ENCODE measurements at regions not wholly inside any gene's neighbourhood (a gene's known extent, or its start where the extent isn't known, plus 50 kb on each side); places are given as distances from the start of the nearest gene placed in this dataset.

DNA sequence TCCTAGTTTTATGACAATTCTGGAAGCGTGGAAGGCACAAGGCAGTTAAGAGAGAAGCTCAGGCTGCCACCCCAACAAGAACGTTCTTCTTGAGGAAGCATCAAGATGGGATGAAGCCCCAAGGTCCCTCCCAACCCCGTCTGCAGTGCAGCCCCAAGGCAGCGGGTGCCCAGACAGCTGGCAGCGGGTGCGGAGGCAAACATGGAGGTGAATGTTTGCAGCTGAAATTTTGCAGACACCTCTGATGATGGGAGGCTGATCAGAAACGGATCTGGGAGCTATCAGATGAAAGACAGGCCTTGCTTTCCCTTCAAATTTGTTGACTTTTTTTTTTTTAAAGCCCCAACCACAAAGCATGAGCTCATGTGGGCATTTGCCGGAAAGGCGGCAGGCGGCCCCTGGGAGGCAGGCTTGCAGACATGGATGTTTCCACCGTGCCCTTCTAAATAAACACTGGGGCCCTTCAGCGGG, 230.7 kb upstream of the RTL1 start:
- no peak for DNase-seq (ENCODE audit: low read depth, low spot score)
- no peak overlapping the region for H3K4me3 ChIP-seq (ENCODE audit: low read length)

DNA sequence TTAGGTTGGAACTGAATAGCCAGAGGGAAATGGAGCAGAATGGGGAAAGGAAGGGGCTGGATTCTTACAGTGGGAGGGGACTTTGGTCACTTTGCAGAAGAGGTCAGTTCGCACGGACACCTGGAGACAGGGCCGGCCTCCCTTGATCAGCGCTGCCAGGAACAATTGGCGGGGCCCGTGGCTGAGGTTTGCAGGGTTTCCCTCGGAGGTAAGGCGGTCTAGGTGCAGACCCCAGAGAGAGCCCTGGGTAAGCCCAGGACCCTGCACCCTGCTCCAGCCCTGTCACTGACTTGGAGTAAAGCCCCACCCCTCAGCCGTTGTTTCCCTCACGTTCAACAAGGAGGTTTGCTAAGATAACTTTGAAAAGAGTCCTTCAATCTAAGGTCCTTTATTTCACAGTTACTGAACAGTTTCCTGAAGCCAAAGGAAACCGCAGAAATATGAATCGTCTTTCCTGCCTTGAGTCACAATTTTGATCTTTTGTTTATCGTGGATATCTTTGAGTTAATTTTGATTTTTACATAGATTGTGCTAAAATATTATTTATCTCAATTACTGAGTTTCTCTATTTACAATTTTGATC, 231.4 kb upstream of the RTL1 start:
- peak; percentile 49 for DNase-seq (ENCODE audit: low read depth, low spot score)
- no peak overlapping the region for H3K4me3 ChIP-seq (ENCODE audit: low read length)

DNA sequence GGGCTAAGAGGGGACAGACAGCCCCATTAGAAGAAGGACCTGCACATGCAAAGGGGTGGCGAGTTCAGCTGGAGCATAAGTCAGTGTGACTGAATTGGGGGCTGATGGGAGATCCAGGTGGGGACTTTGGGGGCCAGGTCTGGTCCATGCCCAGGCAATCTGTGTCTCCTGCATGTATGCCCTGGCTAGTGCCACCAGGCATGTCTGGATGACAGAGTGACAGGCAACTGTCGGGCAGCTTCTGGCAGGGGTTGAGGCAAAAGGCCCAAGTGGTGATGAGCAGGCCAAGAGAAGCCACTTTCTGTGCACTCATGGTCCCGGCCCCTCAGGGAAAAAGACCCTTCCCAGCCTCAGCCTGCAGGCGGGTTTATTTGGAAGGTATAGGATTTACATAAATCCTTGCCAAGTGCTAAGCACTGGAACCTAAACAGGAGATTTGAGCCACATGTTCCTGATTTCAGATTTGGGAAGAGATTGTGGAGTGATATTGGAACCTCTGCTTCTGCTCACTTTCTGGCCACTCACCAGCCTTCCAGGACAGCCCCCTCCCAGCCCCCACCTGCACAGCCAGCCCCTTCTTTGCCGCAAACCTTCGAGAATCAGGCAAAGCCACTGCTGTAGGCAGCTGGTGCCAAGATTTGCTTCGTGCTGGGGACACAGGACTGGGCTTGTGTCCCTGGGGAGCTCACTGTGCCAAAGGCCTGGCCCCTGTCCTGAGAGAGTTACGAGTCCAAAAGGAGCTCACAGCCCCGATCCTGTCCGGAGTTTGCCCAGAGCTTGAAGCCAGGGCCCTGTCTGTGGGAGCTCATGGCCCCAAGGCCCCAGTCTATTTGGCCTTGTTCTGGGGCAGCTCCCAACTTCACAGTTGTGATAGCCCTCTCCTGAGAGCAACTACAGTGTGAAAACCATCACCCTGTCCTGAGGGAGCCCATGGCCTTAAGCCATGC, 232.5 kb upstream of the RTL1 start:
- no peak overlapping the region for H3K4me3 ChIP-seq (ENCODE audit: low read length)
- DNase-seq (ENCODE audit: low read depth, low spot score) = no peak

DNA sequence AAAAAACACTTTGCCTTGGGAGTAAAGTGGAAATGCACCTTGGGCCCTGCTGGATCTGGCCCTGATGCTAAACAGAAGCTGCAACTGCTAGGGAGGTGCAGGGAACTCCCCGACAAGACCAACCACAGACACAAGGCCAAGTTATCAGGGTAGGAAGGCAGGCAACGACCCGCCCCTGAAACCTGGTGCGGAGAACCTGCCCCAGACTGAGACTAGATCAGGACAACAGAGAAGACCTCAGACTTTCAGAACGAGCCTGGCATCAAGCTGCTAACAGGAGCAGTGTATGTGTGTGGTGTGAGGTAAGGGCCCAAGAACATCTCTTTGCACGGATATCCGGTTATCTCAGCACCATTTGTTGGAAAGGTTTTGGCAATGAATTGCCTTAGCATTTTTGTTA, 233.7 kb upstream of the RTL1 start:
- no peak for DNase-seq (ENCODE audit: low read depth, low spot score)
- no peak overlapping the region for H3K4me3 ChIP-seq (ENCODE audit: low read length)

DNA sequence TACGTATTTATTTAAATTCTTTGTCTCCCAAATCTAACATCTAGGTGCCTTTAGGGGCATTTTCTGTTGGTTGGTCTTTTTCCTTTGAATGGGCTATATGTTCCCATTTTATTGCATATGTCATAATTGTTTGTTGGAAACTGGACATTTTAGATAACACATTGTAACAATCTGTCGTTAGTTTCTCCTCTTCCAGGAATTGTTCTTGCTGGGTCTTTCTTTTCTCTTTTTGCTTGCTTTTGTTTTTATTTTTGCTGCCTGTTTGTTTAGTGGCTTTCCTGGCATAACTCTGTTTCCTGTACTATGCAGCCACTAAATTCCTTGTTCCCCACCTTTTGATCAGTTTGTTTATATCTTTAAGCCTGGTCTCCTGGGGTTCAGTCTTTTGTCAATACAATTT, 244.3 kb upstream of the RTL1 start:
- H3K4me3 ChIP-seq (ENCODE audit: low read length) = no peak overlapping the region
- no peak for DNase-seq (ENCODE audit: low read depth, low spot score)

DNA sequence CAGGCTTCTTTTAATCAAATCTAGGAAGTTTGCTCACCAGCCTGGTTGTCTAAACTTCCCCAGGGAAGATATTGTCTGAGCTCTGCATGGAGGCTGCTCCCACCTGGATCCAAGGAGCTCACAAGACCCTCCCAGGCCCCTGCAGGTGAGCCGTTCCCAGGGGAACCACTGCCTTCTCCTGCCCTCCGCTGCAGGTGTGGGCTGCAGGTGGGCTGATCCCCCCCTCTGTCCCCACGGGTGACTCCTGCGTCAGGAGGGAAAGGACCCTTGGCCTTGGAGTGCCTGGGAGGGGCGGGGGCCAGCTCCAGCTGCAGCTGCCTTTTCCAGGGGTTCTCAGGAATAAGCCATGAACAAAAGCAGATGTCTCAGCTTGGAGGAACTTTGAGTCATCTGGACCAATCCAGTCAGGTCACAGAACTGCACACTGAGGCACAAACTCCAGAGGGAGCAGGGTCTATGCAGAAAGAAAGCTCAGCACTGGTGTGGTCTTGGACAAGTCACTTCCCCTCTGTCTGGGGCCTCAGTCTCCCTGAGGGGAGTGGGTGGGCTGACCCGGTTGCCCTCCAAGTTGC, 246.6 kb upstream of the RTL1 start:
- DNase-seq (ENCODE audit: low read depth, low spot score) = no peak
- no peak overlapping the region for H3K4me3 ChIP-seq (ENCODE audit: low read length)

DNA sequence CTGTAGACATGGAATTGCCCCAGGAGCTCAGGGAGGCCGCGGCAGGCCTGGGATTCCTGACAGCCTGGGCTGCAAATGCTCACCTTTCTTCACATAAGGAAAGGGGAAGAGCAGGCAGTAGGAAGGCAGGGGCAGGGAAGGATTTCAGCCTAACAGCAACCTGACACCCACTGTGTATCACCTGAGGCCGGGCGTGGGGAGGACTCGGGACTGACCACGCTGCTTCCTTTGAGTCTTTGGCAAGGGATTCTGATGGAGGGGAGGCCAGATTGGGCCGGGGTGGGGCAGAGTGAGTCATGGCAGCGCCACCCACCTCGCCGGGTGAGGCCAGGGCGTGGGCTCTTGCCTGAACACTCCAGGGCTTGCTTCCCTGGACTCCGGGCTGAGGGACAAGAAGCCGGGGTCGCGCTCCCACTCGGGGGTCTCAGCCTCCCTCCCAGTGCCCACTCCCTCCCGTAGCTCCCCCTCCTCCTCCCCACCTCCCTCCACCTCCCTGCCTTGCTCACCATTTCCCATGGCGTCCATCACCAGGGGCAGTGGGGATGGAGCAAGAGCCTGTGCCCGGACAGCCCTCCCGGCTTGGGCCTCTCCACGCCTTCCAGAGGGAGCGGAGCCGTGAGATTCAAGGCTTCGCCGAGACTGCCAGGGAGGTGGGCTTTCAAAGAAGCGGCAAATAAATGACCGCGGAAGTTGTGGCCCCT, 247.9 kb upstream of the RTL1 start:
- no peak overlapping the region for H3K4me3 ChIP-seq (ENCODE audit: low read length)
- no peak for DNase-seq (ENCODE audit: low read depth, low spot score)

DNA sequence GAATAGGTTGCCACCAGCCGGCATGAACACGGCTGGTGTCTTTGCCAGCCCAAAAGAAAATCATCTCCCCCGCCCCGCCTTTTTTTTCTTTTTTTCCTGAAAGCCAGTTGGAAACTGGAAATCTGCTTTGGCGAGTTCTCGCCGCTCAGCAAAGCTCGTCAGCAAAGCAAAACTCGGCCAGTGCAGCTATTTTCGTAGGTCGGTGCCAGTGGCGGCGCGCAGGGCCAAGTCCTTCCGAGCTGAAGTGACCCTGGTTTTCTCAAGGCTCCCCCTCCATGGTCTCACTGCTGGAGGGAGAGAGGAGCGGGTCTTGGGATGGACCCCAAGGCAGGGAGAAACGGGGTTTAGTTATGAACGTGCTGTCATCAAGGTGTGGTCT, 248.4 kb upstream of the RTL1 start:
- no peak for DNase-seq (ENCODE audit: low read depth, low spot score)
- H3K4me3 ChIP-seq (ENCODE audit: low read length) = no peak overlapping the region

DNA sequence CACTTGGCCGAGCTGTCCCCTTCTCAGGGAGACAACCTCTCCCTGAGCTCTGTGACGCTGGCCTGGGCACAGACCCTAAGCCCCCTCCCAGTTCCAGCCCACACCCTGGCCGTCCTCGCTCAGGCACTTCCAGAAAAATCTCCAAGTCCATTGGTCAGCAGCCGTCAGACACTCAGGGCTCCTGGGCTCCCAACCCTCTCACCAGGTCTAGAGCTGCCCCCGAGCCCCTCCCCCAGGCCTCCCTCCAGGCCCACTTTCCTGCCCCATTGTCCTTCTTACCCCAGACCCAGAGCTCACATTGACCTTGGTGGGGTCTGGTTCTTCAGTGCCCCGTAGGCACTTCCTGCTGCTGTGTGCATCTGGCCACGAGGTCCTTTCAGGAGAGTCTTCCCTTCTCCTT, 249.3 kb upstream of the RTL1 start:
- no peak for DNase-seq (ENCODE audit: low read depth, low spot score)
- H3K4me3 ChIP-seq (ENCODE audit: low read length) = no peak overlapping the region

DNA sequence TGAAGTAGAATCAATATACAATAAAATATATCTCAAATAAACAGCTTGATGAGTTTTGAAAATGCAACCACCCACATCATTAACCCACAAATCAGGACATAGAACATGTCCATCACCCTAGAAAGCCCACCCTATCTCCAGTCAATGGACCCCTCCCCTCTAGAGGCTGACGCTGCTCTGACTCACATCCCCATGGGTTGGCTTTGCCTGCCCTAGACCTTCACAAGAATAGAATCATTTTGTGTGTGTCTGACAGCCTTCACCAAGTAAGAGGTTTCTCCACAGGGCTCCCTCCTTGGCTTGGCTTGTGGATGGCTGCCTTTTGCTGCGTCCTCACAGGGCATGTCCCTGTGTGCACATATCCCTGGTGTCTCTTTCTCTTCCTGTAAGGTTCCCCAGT, 250.2 kb upstream of the RTL1 start:
- DNase-seq (ENCODE audit: low read depth, low spot score) = no peak
- no peak overlapping the region for H3K4me3 ChIP-seq (ENCODE audit: low read length)

DNA sequence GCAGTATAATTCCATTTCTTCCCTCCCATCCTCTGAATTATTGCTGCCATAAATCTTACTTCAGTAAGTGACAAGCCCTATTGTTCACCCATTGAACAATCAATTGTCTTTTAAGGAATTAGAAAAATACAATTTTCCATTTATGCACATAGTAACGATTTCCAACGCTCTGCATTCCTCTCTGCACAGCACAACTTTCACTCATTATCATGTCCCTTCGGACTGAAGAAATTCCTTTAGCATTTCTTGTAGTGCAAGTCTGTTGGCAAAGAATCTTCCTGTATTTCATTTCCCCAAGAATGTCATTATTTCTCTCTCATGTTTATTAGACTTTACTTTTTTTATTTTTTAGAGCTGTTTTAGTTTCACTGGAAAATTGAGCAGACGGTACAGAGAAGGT, 252.1 kb upstream of the RTL1 start:
- no peak for DNase-seq (ENCODE audit: low read depth, low spot score)
- H3K4me3 ChIP-seq (ENCODE audit: low read length) = no peak overlapping the region

DNA sequence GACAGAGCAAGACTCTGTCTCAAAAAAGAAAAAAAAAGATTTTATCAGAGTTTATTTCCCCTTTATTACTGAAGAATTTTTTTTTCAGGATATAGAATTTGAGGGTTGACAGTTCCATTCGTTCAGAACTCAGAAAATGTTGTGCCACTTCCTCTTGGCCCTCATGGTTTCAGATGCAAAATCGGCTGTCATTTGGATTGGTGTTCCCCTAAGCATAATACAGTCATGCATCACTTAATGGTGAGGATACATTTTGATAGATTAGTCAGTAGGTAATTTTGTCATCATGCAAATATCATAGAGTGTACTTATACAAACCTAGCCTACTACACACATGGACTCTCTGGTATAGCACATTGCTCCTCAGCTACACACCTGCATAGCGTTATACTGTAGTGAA, 263.9 kb upstream of the RTL1 start:
- no peak overlapping the region for H3K4me3 ChIP-seq (ENCODE audit: low read length)
- DNase-seq (ENCODE audit: low read depth, low spot score) = no peak

DNA sequence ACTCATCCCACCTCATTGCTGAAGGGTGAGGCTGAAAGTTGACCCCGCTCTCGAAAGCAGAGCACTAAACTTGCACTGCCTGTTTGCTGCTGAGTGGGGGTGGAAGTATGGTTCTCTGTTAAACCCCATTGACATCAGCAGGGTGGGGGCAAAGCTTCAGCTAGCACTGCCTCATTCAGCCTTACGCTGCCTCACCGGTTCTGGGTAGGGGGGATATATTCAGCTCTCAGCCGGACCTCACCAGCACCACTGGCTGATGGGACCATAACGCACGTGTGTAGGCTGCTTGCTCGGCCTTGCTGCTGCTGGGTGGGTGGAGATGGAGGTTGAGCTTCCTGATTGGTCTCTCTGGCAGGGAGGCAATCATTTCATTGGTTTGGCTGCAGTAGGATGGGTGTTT, 265.7 kb upstream of the RTL1 start:
- no peak overlapping the region for H3K4me3 ChIP-seq (ENCODE audit: low read length)
- DNase-seq (ENCODE audit: low read depth, low spot score) = no peak

DNA sequence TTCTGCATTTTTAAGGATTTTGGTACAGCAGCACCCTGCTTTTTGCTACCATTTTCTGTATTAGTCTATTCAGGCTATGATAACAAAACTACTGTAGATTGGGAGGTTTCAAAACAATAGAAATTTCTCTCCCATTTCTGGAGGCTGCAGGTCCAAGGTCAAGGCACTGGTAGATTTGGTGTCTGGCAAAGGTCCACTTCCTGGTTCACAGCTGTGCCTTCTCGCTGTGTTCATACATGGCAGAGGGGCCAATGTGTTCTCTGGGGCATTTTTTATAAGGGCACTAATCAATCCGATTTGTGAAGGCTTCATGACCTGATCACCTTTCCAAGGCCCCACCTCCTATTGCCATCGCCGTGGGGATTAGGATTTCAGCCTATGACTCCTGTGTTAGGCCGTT, 268.1 kb upstream of the RTL1 start:
- DNase-seq (ENCODE audit: low read depth, low spot score) = no peak
- H3K4me3 ChIP-seq (ENCODE audit: low read length) = no peak overlapping the region

DNA sequence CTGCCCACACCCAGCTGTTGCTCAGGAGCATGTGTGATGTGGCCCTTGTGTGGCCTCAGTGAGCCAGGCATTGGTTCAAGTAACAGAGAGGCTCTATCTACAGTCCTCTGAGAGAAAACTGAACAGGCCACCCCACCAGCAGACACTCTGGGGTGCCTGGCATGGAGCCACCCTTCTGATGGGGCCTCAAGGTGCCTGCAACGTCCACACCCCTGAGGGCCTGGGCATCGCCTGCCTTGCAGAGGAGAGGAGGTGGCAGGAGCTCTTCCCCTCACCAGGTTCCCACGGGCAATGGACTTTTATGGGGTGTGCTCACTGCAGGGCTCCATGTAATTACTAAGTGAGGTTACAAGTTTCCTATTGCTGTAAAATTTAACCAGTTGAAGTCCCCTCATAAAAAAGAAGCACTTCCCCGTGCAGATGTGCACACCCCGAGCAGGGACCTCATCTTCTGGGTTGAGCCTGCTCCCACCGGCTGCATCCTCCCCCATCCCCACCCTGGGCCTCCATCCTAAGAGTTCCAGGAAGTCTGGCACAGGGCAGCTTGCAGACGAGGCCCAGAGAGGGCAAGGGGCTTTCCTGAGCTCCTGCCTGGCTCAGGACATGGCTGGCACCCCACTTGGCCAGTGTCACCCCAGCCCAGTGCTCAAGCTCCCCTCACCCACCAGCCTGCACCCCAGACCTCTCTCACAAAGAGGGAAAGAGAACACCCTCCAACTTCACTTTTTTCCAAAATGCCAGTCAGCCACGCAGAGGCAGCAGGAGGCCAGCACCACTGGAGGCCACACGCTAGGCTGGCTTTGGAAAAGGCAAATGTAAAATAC, 270.4 kb upstream of the RTL1 start:
- no peak for DNase-seq (ENCODE audit: low read depth, low spot score)

DNA sequence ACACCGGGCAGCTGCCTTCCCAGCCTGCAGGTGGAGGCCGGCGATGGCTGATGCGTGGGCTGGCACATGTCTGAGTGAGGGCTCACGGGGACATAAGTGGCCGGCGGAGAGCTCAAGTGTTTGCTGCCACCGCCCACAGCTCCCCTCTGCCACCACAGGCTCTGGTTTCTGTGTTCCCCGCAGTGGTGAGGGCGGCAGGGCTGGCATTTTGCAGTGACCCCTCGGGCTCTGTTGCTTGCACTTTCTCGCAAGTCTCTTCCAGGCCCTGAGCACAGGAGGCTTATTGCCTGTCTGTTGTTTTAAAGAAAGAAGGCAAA, 271.0 kb upstream of the RTL1 start:
- no peak overlapping the region for H3K4me3 ChIP-seq (ENCODE audit: low read length)
- DNase-seq (ENCODE audit: low read depth, low spot score) = no peak

More for the DNA sequence above, 270.4 kb upstream of the RTL1 start:
- no peak overlapping the region for H3K4me3 ChIP-seq (ENCODE audit: low read length)

DNA sequence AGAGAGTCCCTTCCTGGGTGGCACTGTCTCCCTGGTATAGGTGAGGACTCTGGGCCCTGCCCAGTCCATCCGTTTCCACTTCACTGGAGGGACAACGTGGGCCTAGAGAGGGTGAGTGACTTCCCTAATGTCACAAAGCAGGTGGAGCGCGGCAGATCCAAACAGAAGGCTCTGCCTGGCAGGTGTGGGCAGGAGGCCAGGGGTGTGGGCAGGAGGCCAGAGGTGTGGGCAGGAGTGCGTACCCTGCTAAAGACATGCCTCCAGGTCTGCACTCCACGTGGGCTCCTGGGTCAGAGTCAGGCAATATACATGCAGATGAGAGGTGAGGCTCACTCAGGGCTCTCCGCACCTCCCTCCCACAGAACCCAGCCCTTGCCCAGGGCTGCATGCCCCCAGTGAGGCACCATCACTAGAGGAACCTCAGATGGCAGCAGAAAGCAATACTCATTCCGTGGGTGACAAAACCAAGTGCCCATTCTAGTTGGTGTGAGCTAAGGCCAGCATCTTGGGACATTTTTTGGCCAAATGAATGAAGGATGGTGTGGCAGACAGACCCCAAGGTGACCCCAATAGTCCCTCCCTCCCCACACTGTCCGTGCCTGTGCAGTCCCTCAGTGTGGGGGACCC, 271.6 kb upstream of the RTL1 start:
- H3K4me3 ChIP-seq (ENCODE audit: low read length) = no peak overlapping the region
- DNase-seq (ENCODE audit: low read depth, low spot score) = no peak

DNA sequence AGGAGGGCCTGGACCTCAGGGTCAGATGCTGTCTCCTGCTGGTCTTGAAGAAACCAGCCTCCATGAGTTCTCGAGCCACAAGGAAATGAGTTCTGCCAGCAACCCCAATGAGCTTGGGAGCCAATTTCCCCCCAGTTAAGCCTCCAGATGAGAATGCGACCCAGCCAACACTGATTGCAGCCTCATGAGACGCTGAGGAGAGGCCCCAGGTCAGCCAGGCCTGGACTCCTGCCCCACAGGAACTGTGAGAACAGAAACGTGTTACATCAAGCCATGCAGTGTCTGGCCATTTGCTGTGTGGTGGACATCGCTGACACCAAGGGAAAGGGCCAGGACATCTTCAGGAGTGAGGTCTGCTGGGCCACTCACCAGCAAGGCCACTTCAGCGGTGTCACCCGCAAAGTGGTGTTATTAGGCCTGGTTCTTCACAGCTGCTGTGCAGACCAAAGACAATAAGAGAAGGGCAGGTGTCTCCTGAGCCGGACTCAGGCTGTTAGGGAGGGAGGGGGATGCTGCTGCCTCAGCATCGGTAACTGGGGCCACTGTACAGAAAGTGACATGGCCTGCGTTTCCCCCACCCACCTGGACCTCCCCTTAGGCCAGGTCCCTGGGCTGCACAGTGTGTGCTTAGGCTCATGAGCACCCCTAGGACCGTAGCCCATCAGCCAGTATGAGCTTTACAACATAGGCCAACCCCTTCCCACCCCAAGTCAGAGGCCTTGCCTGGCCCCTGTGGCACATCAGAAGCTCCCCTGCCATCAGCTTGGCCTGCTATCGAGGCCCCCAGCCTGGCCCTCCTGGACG, 272.4 kb upstream of the RTL1 start:
- no peak for DNase-seq (ENCODE audit: low read depth, low spot score)
- no peak overlapping the region for H3K4me3 ChIP-seq (ENCODE audit: low read length)
